WERI-Rb-1 (cell line): ENCODE measurements at regions not wholly inside any gene's neighbourhood (a gene's known extent, or its start where the extent isn't known, plus 50 kb on each side); places are given as distances from the start of the nearest gene placed in this dataset.

Experiments
- DNase-seq: peaks from one replicate; pipeline ENCODE4 v3.0.0-alpha.2; 2020
- H3K27ac ChIP-seq: fragments of 250-450 bp; sonication (Bioruptor Pico); 2 replicates; pipeline ENCODE4 v1.5.1; 2020; ENCODE audit warnings: mild to moderate bottlenecking, moderate library complexity
- H3K27me3 ChIP-seq: fragments of 250-450 bp; sonication (Bioruptor Pico); 2 replicates; pipeline ENCODE4 v1.5.1; 2021; ENCODE audit warnings: mild to moderate bottlenecking, low read depth, moderate library complexity; ENCODE audit not compliant: insufficient read depth, severe bottlenecking
- H3K36me3 ChIP-seq: fragments of 250-450 bp; sonication (Bioruptor Pico); 2 replicates; pipeline ENCODE4 v1.5.1; 2020; ENCODE audit warnings: mild to moderate bottlenecking, moderate library complexity
- H3K4me3 ChIP-seq: 2 replicates; pipeline ENCODE4 v1.5.1; 2011; ENCODE audit warnings: low read depth, mild to moderate bottlenecking, control low read depth, low read length
- H3K9me3 ChIP-seq: fragments of 250-450 bp; sonication (Bioruptor Pico); 2 replicates; pipeline ENCODE4 v1.5.1; 2021; ENCODE audit warnings: mild to moderate bottlenecking, moderate library complexity; ENCODE audit not compliant: severe bottlenecking
- TF ChIP-seq, protein P1 (sequence below): IDR thresholded peaks from 2 replicates; pipeline ENCODE4 v1.5.1; 2011; ENCODE audit warnings: low read depth, mild to moderate bottlenecking, control low read depth, inconsistent platforms, low read length

DNA sequence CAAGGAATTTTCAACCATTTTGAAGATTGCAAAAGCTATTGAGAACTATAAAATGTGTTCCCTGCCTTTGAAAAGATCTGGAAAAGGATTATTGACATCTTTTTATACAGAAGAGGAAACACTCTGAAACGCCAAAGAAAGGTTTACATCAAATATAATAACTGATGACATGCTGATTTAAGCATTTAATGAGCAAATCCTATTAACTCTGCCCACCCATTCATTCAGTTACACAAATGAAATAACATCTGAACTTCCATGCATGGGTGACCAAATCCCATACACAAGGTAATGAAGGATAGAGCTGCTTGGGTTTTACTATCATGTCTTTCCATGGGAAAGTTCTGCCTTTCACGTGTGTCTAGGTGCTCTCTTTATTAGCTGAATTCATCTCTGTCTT lies 589.4 kb upstream of the WWC1 start:
- no peak overlapping the region for H3K4me3 ChIP-seq
- H3K27ac ChIP-seq = no peak overlapping the region
- no peaks in the 10 kb centered on the region for H3K36me3 ChIP-seq
- no peaks in the 10 kb centered on the region for H3K27me3 ChIP-seq
- DNase-seq = peak; percentile 14
- H3K9me3 ChIP-seq = no peaks in the 10 kb centered on the region
- TF ChIP-seq, protein P1, sequence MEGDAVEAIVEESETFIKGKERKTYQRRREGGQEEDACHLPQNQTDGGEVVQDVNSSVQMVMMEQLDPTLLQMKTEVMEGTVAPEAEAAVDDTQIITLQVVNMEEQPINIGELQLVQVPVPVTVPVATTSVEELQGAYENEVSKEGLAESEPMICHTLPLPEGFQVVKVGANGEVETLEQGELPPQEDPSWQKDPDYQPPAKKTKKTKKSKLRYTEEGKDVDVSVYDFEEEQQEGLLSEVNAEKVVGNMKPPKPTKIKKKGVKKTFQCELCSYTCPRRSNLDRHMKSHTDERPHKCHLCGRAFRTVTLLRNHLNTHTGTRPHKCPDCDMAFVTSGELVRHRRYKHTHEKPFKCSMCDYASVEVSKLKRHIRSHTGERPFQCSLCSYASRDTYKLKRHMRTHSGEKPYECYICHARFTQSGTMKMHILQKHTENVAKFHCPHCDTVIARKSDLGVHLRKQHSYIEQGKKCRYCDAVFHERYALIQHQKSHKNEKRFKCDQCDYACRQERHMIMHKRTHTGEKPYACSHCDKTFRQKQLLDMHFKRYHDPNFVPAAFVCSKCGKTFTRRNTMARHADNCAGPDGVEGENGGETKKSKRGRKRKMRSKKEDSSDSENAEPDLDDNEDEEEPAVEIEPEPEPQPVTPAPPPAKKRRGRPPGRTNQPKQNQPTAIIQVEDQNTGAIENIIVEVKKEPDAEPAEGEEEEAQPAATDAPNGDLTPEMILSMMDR = no peak

- no peaks in the 10 kb centered on the region for H3K36me3 ChIP-seq
- H3K27ac ChIP-seq = no peak overlapping the region
- TF ChIP-seq, protein P1 = peak; percentile 22; the same call in 1 of the 2 replicates
- no peak overlapping the region for H3K4me3 ChIP-seq
- DNase-seq = peak; percentile 18
- H3K9me3 ChIP-seq = no peaks in the 10 kb centered on the region
- H3K27me3 ChIP-seq = no peaks in the 10 kb centered on the region
These were observed 583.0 kb upstream of the WWC1 start for GRCh38 chr5:167708449-167708848.

DNA sequence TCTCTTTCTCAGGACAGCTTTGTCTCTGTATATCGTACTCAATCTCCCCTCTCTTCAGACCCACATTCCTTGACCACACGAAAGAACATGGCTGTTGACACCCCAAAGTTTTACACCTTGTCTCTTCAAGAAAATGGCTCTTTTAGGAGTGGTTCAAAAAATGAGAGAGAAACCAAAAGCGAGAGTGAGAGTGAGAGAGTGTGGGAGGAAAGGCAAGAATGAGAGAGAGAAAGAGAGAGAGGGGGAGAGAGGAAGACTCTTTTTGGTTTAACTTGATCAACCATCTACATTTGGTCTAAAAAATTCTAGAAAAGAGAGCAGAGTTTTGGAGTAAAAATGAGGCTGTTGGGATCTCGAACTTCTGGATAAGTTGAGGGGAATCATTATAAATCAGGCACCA lies 581.8 kb upstream of the WWC1 start:
- no peak for DNase-seq
- Histone ChIP-seq H3K27me3 (no peaks in the 10 kb centered on the region), H3K9me3 (no peaks in the 10 kb centered on the region), H3K4me3 (no peak overlapping the region), H3K36me3 (no peaks in the 10 kb centered on the region), H3K27ac (no peak overlapping the region)
- TF ChIP-seq, protein P1 = no peak

DNA sequence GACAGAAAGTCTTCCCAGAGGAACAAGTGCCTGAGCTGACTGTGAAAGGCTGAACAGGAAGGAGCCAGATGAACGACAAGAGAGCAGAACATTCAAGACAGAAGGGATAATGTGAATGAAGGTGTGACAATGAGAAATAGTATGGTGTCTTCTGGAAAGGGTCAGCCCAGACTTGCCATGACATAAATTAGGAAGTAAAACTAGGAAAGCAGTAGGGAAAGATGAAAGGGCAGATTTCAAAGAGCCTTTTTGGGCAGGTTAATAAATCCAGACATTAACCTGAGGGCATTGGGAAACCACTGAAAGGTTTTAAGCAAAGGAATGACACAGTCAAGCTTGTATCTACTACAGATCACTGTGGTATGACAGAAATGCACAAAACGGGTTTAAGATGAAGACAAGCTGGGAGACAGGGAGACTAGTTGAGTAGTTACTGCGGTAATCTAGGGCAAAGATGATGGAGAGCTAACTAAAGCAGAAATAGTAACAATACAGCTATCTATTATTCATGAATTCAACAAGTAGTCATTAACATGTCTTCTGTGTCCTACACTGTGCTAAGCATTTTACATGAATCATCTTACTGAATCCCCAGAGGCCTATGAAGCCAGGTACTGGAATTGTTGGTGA lies 580.9 kb upstream of the WWC1 start:
- Histone ChIP-seq H3K27ac (no peak overlapping the region), H3K27me3 (no peaks in the 10 kb centered on the region), H3K9me3 (no peaks in the 10 kb centered on the region), H3K36me3 (no peaks in the 10 kb centered on the region), H3K4me3 (no peak overlapping the region)
- TF ChIP-seq, protein P1 = no peak
- no peak for DNase-seq

- no peaks in the 10 kb centered on the region for H3K9me3 ChIP-seq
- TF ChIP-seq, protein P1 = no peak
- H3K27me3 ChIP-seq = no peaks in the 10 kb centered on the region
- no peak for DNase-seq
- H3K4me3 ChIP-seq = no peak overlapping the region
- no peaks in the 10 kb centered on the region for H3K36me3 ChIP-seq
- H3K27ac ChIP-seq = no peak overlapping the region
These were observed 578.4 kb upstream of the WWC1 start for GRCh38 chr5:167712986-167713585.

DNA sequence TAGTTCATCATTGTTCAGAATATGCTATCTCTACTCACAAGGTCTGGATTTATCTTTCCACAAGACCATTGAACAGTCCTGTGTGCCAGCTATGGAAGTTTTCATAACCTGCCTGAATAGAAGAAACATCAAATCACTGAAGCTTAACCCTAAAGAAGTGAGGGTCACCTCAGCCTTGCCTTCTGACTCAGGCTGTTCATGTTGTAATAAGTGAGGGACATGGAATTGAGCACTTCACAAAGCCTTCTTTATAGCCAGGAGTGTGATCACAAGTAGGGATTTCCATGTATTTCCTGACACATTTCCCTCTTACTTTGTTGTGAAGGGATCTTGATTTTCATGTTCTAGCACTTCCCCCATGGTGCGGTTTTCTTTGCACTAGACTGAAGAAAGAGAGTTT lies 577.5 kb upstream of the WWC1 start:
- Histone ChIP-seq H3K4me3 (no peak overlapping the region), H3K27ac (no peak overlapping the region), H3K9me3 (no peaks in the 10 kb centered on the region), H3K27me3 (no peaks in the 10 kb centered on the region), H3K36me3 (no peaks in the 10 kb centered on the region)
- TF ChIP-seq, protein P1 = no peak
- DNase-seq = no peak
